ENCODE measurements at regions not wholly inside any gene's neighbourhood (a gene's known extent, or its start where the extent isn't known, plus 50 kb on each side); places are given as distances from the start of the nearest gene placed in this dataset.
"Not testable (repeated sequence)": the region's sequence is repeated elsewhere in the genome, so short reads cannot be mapped to it uniquely, and the experiment has no call there.

DNA sequence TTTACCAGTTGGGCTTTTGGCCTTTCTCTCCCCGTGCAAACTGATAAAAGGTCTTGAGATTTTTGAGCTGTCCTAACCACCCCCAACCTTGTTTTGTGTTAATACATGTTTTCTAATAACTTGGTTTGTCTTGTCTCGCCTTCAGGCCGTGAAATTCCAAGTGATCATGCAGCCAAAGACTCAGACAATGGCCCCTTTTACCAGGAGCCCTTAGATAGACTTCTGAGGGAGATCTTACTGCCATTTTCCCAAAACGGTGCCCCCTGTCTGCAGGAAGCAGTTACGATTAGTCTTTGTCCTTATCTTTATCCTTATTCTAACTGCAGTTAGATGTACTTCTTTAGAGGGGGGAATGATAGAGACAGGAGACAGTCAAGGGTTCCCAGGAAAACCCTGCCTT lies 245.3 kb upstream of the HDX start:
- H3K4me3 ChIP-seq (ENCODE audit: severe bottlenecking): no peak overlapping the region
- H3K4me1 ChIP-seq (ENCODE audit: insufficient read depth, poor library complexity, severe bottlenecking): no peaks in the 10 kb centered on the region
- H3K27me3 ChIP-seq (ENCODE audit: insufficient read depth, poor library complexity, severe bottlenecking): no peaks in the 10 kb centered on the region
- ATAC-seq (ENCODE audit: low read depth): no peak
- no peaks in the 10 kb centered on the region for H3K9me3 ChIP-seq (ENCODE audit: severe bottlenecking)
- DNase-seq (ENCODE audit: low spot score): no peak
- no peaks in the 10 kb centered on the region for H3K36me3 ChIP-seq (ENCODE audit: low read depth)
- TF ChIP-seq, protein P1, sequence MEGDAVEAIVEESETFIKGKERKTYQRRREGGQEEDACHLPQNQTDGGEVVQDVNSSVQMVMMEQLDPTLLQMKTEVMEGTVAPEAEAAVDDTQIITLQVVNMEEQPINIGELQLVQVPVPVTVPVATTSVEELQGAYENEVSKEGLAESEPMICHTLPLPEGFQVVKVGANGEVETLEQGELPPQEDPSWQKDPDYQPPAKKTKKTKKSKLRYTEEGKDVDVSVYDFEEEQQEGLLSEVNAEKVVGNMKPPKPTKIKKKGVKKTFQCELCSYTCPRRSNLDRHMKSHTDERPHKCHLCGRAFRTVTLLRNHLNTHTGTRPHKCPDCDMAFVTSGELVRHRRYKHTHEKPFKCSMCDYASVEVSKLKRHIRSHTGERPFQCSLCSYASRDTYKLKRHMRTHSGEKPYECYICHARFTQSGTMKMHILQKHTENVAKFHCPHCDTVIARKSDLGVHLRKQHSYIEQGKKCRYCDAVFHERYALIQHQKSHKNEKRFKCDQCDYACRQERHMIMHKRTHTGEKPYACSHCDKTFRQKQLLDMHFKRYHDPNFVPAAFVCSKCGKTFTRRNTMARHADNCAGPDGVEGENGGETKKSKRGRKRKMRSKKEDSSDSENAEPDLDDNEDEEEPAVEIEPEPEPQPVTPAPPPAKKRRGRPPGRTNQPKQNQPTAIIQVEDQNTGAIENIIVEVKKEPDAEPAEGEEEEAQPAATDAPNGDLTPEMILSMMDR (IDR thresholded peaks at IDR 0.05; ENCODE audit: poor library complexity, severe bottlenecking): no peak
- no peak overlapping the region for H3K27ac ChIP-seq (ENCODE audit: poor library complexity, severe bottlenecking)

GRCh38 chrX:84748965-84749656 lies 246.9 kb upstream of the HDX start:
- DNase-seq (ENCODE audit: low spot score) (no peak), ATAC-seq (ENCODE audit: low read depth) (no peak)
- H3K27ac ChIP-seq (ENCODE audit: poor library complexity, severe bottlenecking): no peak overlapping the region
- H3K36me3 ChIP-seq (ENCODE audit: low read depth): no peaks in the 10 kb centered on the region
- no peaks in the 10 kb centered on the region for H3K4me1 ChIP-seq (ENCODE audit: insufficient read depth, poor library complexity, severe bottlenecking)
- H3K9me3 ChIP-seq (ENCODE audit: severe bottlenecking): no peaks in the 10 kb centered on the region
- no peak overlapping the region for H3K4me3 ChIP-seq (ENCODE audit: severe bottlenecking)
- no peaks in the 10 kb centered on the region for H3K27me3 ChIP-seq (ENCODE audit: insufficient read depth, poor library complexity, severe bottlenecking)
- TF ChIP-seq, protein P1 (IDR thresholded peaks at IDR 0.05; ENCODE audit: poor library complexity, severe bottlenecking): no peak

DNA sequence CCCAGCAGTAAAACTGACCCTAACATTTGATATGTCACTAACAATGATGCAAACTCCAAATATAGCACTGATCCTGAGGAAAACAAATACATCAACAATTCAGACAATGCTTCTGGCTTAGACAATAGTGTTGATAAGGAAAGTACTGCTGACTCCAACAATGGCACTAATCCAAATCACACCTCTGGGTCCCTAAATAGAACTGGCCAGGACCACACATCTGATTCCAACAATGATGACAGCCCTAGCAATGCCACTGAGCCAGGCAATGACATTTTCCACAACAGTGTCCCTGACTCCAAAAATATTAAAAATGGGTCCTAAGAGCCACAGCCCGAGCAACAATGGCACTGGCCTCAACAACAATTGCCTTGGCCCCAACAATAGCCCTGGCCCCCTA lies 243.1 kb upstream of the APOOL start:
- TF ChIP-seq, protein P1 (IDR thresholded peaks at IDR 0.05; ENCODE audit: poor library complexity, severe bottlenecking): no peak
- ATAC-seq (ENCODE audit: low read depth) (no peak), DNase-seq (ENCODE audit: low spot score) (no peak)
- H3K36me3 ChIP-seq (ENCODE audit: low read depth): no peaks in the 10 kb centered on the region
- H3K27ac ChIP-seq (ENCODE audit: poor library complexity, severe bottlenecking): no peak overlapping the region
- no peaks in the 10 kb centered on the region for H3K9me3 ChIP-seq (ENCODE audit: severe bottlenecking)
- no peaks in the 10 kb centered on the region for H3K27me3 ChIP-seq (ENCODE audit: insufficient read depth, poor library complexity, severe bottlenecking)
- no peaks in the 10 kb centered on the region for H3K4me1 ChIP-seq (ENCODE audit: insufficient read depth, poor library complexity, severe bottlenecking)
- H3K4me3 ChIP-seq (ENCODE audit: severe bottlenecking): no peak overlapping the region

DNA sequence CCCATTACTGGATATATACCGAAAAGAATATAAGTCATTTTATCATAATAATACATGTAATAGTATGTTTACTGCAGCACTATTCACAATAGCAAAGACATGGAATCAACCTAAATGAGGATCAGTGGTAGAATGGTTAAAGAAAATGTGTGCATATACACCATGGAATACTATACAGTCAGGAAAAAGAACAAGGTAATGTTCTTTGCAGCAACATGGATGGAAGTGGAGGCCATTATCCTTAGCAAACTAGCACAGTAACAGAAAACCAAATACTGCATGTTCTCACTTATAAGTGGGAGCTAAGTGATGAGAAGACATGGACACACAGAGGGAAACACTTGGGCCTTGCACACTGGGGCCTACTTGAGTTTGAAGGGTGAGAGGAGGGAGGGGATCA lies 207.4 kb upstream of the APOOL start:
- no peak overlapping the region for H3K4me3 ChIP-seq (ENCODE audit: severe bottlenecking)
- H3K27me3 ChIP-seq (ENCODE audit: insufficient read depth, poor library complexity, severe bottlenecking): no peaks in the 10 kb centered on the region
- H3K36me3 ChIP-seq (ENCODE audit: low read depth): no peaks in the 10 kb centered on the region
- TF ChIP-seq, protein P1 (IDR thresholded peaks at IDR 0.05; ENCODE audit: poor library complexity, severe bottlenecking): no peak
- ATAC-seq (ENCODE audit: low read depth) (no peak), DNase-seq (ENCODE audit: low spot score) (no peak)
- no peak overlapping the region for H3K27ac ChIP-seq (ENCODE audit: poor library complexity, severe bottlenecking)
- H3K9me3 ChIP-seq (ENCODE audit: severe bottlenecking): no peaks in the 10 kb centered on the region
- H3K4me1 ChIP-seq (ENCODE audit: insufficient read depth, poor library complexity, severe bottlenecking): no peaks in the 10 kb centered on the region

DNA sequence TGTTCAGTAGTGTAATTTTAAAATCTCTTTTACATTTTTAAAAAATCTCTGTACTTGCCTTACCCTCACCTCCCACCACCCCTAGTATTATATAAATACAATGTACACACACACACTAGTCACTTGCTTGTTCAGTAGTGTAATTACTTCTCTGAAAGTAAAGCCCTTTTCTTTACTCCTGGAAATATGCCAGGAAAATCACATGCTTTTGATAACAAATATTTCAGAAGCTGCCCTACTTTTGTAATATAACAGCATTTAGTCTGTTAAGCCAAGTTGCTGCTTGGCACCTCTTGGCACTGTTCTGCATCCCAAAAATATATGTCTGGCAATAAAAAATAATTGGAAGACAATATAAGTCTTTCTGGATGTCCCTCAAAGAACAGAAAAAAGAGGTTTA lies 172.8 kb upstream of the APOOL start:
- no peak overlapping the region for H3K4me3 ChIP-seq (ENCODE audit: severe bottlenecking)
- no peak for ATAC-seq (ENCODE audit: low read depth)
- H3K9me3 ChIP-seq (ENCODE audit: severe bottlenecking): no peaks in the 10 kb centered on the region
- TF ChIP-seq, protein P1 (IDR thresholded peaks at IDR 0.05; ENCODE audit: poor library complexity, severe bottlenecking): no peak
- H3K36me3 ChIP-seq (ENCODE audit: low read depth): no peaks in the 10 kb centered on the region
- no peaks in the 10 kb centered on the region for H3K27me3 ChIP-seq (ENCODE audit: insufficient read depth, poor library complexity, severe bottlenecking)
- no peak for DNase-seq (ENCODE audit: low spot score)
- no peaks in the 10 kb centered on the region for H3K4me1 ChIP-seq (ENCODE audit: insufficient read depth, poor library complexity, severe bottlenecking)
- no peak overlapping the region for H3K27ac ChIP-seq (ENCODE audit: poor library complexity, severe bottlenecking)

DNA sequence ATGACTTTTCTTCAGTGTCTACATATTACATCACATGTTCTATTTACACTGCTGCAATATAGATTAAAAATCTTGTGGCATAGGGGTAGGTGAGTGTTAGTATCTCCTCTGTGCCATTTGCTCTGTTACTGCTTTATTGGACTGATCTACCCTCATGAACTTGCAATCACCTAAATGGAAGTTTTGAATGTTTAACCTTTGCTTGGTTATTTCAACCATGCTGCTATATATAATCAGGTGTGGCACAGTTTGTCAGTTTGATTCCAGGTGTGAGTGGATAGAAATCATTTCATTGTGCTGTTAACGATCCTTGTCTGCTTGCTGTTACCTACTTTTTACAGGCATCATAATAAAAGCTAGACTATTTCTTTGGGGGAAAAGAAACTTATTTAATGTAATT lies 157.1 kb upstream of the APOOL start:
- not testable (repeated sequence) for H3K9me3 ChIP-seq (ENCODE audit: severe bottlenecking); H3K36me3 ChIP-seq (ENCODE audit: low read depth); H3K4me3 ChIP-seq (ENCODE audit: severe bottlenecking); H3K4me1 ChIP-seq (ENCODE audit: insufficient read depth, poor library complexity, severe bottlenecking); ATAC-seq (ENCODE audit: low read depth); H3K27ac ChIP-seq (ENCODE audit: poor library complexity, severe bottlenecking); DNase-seq (ENCODE audit: low spot score); H3K27me3 ChIP-seq (ENCODE audit: insufficient read depth, poor library complexity, severe bottlenecking)

GRCh38 chrX:84851183-84851582 lies 152.5 kb upstream of the APOOL start:
- not testable (repeated sequence) for H3K4me3 ChIP-seq (ENCODE audit: severe bottlenecking); H3K4me1 ChIP-seq (ENCODE audit: insufficient read depth, poor library complexity, severe bottlenecking); H3K27me3 ChIP-seq (ENCODE audit: insufficient read depth, poor library complexity, severe bottlenecking); H3K9me3 ChIP-seq (ENCODE audit: severe bottlenecking); DNase-seq (ENCODE audit: low spot score); H3K27ac ChIP-seq (ENCODE audit: poor library complexity, severe bottlenecking); H3K36me3 ChIP-seq (ENCODE audit: low read depth); ATAC-seq (ENCODE audit: low read depth)

All from RWPE2 (cell line).